Dedifferentiated amniotic fluid mesenchymal stem cell (primary cell): ENCODE measurements at regions not wholly inside any gene's neighbourhood (a gene's known extent, or its start where the extent isn't known, plus 50 kb on each side); places are given as distances from the start of the nearest gene placed in this dataset.

ENCODE experiments used
- DNase-seq: peaks from one replicate; pipeline ENCODE4 v3.0.0-alpha.2; 2016; ENCODE audit errors: extremely low spot score

- DNase-seq, result no peak
Observed at GRCh38 chr2:196356332-196356731, 185.0 kb upstream of the STK17B start.

GRCh38 chr2:196360650-196361049 is 189.3 kb upstream of the STK17B start:
- DNase-seq, result no peak

- DNase-seq, result no peak
Observed at GRCh38 chr2:196361606-196362326, 190.4 kb upstream of the STK17B start.

- DNase-seq, result no peak
Observed at GRCh38 chr2:196362973-196363549, 191.7 kb upstream of the STK17B start.

GRCh38 chr2:196365145-196365544 is 193.8 kb upstream of the STK17B start:
- DNase-seq, result no peak

GRCh38 chr2:196365923-196366322 is 194.5 kb upstream of the STK17B start:
- DNase-seq, result no peak

GRCh38 chr2:196367633-196368032 is 196.3 kb upstream of the STK17B start:
- no peak for DNase-seq

- no peak for DNase-seq
Observed at GRCh38 chr2:196368546-196369225, 197.3 kb upstream of the STK17B start.

GRCh38 chr2:196369967-196370366 is 198.6 kb upstream of the STK17B start:
- DNase-seq, result no peak

GRCh38 chr2:196370381-196370780 is 199.0 kb upstream of the STK17B start:
- no peak for DNase-seq

- DNase-seq, result no peak
Observed at GRCh38 chr2:196372276-196372809, 201.0 kb upstream of the STK17B start.

GRCh38 chr2:196372811-196373664 is 201.7 kb upstream of the STK17B start:
- DNase-seq, result no peak

GRCh38 chr2:196376984-196377877 is 205.9 kb upstream of the STK17B start:
- DNase-seq, result peak; percentile 76

- no peak for DNase-seq
Observed at GRCh38 chr2:196379600-196379999, 208.2 kb upstream of the STK17B start.

GRCh38 chr2:196380098-196380497 is 208.7 kb upstream of the STK17B start:
- no peak for DNase-seq

- DNase-seq, result no peak
Observed at GRCh38 chr2:196380575-196380974, 209.2 kb upstream of the STK17B start.

- no peak for DNase-seq
Observed at GRCh38 chr2:196381464-196381863, 210.1 kb upstream of the STK17B start.

GRCh38 chr2:196383799-196384198 is 212.4 kb upstream of the STK17B start:
- DNase-seq, result no peak

- no peak for DNase-seq
Observed at GRCh38 chr2:196384729-196385128, 213.4 kb upstream of the STK17B start.

- no peak for DNase-seq
Observed at GRCh38 chr2:196389670-196390069, 218.3 kb upstream of the STK17B start.
